ENCODE measurements at regions not wholly inside any gene's neighbourhood (a gene's known extent, or its start where the extent isn't known, plus 50 kb on each side); places are given as distances from the start of the nearest gene placed in this dataset.

DNA sequence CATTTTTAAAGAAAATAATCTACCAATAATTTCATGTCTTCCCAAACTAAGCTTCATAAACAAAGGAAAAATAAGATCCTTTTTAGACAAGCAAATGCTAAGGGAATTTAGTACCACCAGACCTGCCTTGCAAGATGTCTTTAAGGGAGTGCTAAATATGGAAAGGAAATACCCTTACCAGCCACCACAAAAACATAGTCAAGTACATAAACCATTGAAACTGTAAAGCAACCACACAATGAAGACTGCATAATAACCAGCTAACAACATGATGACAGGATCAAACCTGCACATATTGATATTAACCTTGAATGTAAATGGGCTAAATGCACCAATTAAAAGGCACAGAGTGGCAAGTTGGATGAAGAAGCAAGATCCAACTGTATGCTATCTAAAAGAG, 586.5 kb upstream of the NRG3 start:
- Histone ChIP-seq H3K4me2 (ENCODE audit: low read depth, low read length, poor library complexity, severe bottlenecking) (no peak overlapping the region), H4K20me1 (ENCODE audit: low read depth, low read length) (no peaks in the 10 kb centered on the region), H3K79me2 (ENCODE audit: insufficient read depth, low read length) (no peaks in the 10 kb centered on the region), H3K4me3 (ENCODE audit: insufficient read depth, low read length, poor library complexity, severe bottlenecking) (no peak overlapping the region), H3K9ac (ENCODE audit: low read length) (no peak overlapping the region), H3K27me3 (ENCODE audit: low read length) (no peaks in the 10 kb centered on the region), H3K9me2 (replicated peaks; ENCODE audit: insufficient read depth, low read length) (no peaks in the 10 kb centered on the region; the same call in 1 of the 2 replicates), H3K9me3 (ENCODE audit: insufficient read depth, low read length) (no peaks in the 10 kb centered on the region), H3K27ac (ENCODE audit: low read depth, low read length) (no peak overlapping the region), H3F3A (ENCODE audit: insufficient read depth) (no peaks in the 10 kb centered on the region), H3K36me3 (ENCODE audit: low read length) (no peaks in the 10 kb centered on the region), H2AFZ (ENCODE audit: low read depth, low read length, severe bottlenecking) (no peak overlapping the region)
- TF ChIP-seq, protein P1, sequence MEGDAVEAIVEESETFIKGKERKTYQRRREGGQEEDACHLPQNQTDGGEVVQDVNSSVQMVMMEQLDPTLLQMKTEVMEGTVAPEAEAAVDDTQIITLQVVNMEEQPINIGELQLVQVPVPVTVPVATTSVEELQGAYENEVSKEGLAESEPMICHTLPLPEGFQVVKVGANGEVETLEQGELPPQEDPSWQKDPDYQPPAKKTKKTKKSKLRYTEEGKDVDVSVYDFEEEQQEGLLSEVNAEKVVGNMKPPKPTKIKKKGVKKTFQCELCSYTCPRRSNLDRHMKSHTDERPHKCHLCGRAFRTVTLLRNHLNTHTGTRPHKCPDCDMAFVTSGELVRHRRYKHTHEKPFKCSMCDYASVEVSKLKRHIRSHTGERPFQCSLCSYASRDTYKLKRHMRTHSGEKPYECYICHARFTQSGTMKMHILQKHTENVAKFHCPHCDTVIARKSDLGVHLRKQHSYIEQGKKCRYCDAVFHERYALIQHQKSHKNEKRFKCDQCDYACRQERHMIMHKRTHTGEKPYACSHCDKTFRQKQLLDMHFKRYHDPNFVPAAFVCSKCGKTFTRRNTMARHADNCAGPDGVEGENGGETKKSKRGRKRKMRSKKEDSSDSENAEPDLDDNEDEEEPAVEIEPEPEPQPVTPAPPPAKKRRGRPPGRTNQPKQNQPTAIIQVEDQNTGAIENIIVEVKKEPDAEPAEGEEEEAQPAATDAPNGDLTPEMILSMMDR (IDR thresholded peaks at IDR 0.05; ENCODE audit: insufficient read depth, low read length, poor library complexity, severe bottlenecking): no peak
- no peak for TF ChIP-seq EZH2phosphoT487 (conservative IDR thresholded peaks at IDR 0.05; ENCODE audit: low read length)

DNA sequence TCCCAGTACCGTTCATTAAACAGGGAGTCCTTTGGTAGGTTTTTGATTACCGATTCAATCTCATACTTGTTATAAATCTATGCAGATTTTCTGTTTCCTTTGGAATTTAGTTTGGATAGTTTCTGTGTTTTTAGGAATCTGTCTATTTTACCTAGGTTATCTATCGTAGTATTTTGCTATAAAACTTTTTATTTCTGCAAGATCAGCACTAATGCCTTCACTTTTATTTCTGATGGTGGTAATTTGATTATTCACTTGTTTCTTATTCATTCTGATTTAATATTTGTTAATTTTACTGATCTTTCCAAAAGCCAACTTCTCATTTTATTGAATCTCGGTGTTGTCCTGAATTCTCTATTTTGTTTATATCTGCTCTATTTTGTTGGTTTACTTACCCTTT, 577.7 kb upstream of the NRG3 start:
- Histone ChIP-seq H3K4me2 (ENCODE audit: low read depth, low read length, poor library complexity, severe bottlenecking) (no peak overlapping the region), H3F3A (ENCODE audit: insufficient read depth) (no peaks in the 10 kb centered on the region)
- TF ChIP-seq EZH2phosphoT487 (conservative IDR thresholded peaks at IDR 0.05; ENCODE audit: low read length): no peak
- TF ChIP-seq, protein P1 (IDR thresholded peaks at IDR 0.05; ENCODE audit: insufficient read depth, low read length, poor library complexity, severe bottlenecking): no peak

DNA sequence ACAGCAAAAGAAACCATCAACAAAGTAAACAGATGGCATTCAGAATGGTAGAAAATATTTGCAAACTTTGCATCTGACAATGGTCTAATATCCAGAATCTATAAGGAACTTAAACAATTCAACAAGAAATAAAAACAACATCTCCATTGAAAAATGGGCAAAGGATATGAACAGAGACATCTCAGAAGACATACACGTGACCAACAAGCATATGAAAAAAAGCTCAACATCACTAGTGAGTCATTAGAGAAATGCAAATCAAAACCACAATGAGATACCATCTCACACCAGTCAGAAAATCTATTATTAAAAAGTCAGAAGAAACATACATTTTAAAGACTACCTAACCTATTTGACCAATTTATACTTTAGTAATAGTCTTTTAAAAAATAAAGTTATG, 571.3 kb upstream of the NRG3 start:
- no peaks in the 10 kb centered on the region for H3K9me3 ChIP-seq (ENCODE audit: insufficient read depth, low read length)
- no peaks in the 10 kb centered on the region for H3K36me3 ChIP-seq (ENCODE audit: low read length)
- H3F3A ChIP-seq (ENCODE audit: insufficient read depth): no peaks in the 10 kb centered on the region
- H3K27ac ChIP-seq (ENCODE audit: low read depth, low read length): no peak overlapping the region
- H3K9ac ChIP-seq (ENCODE audit: low read length): no peak overlapping the region
- no peaks in the 10 kb centered on the region for H3K9me2 ChIP-seq (replicated peaks; ENCODE audit: insufficient read depth, low read length)
- H3K27me3 ChIP-seq (ENCODE audit: low read length): no peaks in the 10 kb centered on the region
- no peak overlapping the region for H3K4me3 ChIP-seq (ENCODE audit: insufficient read depth, low read length, poor library complexity, severe bottlenecking)
- no peaks in the 10 kb centered on the region for H3K79me2 ChIP-seq (ENCODE audit: insufficient read depth, low read length)
- no peak overlapping the region for H3K4me2 ChIP-seq (ENCODE audit: low read depth, low read length, poor library complexity, severe bottlenecking)
- H2AFZ ChIP-seq (ENCODE audit: low read depth, low read length, severe bottlenecking): no peak overlapping the region
- no peaks in the 10 kb centered on the region for H4K20me1 ChIP-seq (ENCODE audit: low read depth, low read length)
- TF ChIP-seq, protein P1 (IDR thresholded peaks at IDR 0.05; ENCODE audit: insufficient read depth, low read length, poor library complexity, severe bottlenecking): no peak
- TF ChIP-seq EZH2phosphoT487 (conservative IDR thresholded peaks at IDR 0.05; ENCODE audit: low read length): no peak

More for the DNA sequence above, 577.7 kb upstream of the NRG3 start:
- Histone ChIP-seq H3K36me3 (ENCODE audit: low read length) (no peaks in the 10 kb centered on the region), H3K27me3 (ENCODE audit: low read length) (no peaks in the 10 kb centered on the region), H3K9me2 (replicated peaks; ENCODE audit: insufficient read depth, low read length) (no peaks in the 10 kb centered on the region; the same call in 1 of the 2 replicates), H2AFZ (ENCODE audit: low read depth, low read length, severe bottlenecking) (no peak overlapping the region), H4K20me1 (ENCODE audit: low read depth, low read length) (no peaks in the 10 kb centered on the region), H3K9ac (ENCODE audit: low read length) (no peak overlapping the region), H3K79me2 (ENCODE audit: insufficient read depth, low read length) (no peaks in the 10 kb centered on the region), H3K9me3 (ENCODE audit: insufficient read depth, low read length) (no peaks in the 10 kb centered on the region), H3K27ac (ENCODE audit: low read depth, low read length) (no peak overlapping the region), H3K4me3 (ENCODE audit: insufficient read depth, low read length, poor library complexity, severe bottlenecking) (no peak overlapping the region)

Measured in SU-DHL-6 (cell line).